H1 (cell line): ENCODE measurements at regions not wholly inside any gene's neighbourhood (a gene's known extent, or its start where the extent isn't known, plus 50 kb on each side); places are given as distances from the start of the nearest gene placed in this dataset.

Source experiments
- CHD7 ChIP-seq: fragments of 300-600 bp; sonication (generic); IDR thresholded peaks from 2 replicates; pipeline ENCODE4 v1.7.1; 2012; ENCODE audit warnings: low read length, moderate library complexity, mild to moderate bottlenecking, inconsistent platforms; ENCODE audit not compliant: insufficient replicate concordance

DNA sequence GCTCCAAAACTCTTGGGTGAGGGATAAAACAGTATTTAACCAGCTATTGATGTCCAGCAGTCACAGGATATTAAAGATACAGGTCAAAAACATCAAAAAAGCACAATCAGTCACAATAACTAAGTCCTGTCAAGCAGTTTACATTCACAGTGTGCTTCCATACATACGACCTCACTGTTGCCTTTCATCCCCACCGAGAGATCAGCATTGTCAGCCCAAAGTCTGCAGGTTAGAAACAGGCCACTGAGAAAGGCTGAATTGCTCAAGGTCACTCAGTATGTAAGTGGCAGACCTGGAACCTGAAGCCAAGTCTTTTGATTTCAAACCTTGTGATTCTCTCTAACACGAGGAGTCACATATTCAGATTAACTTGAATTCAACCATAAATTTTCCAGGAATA, 124.9 kb downstream of the GXYLT1 start (continued):
- no peak for TF ChIP-seq CHD7
